Ramos (cell line): ENCODE measurements at regions not wholly inside any gene's neighbourhood (a gene's known extent, or its start where the extent isn't known, plus 50 kb on each side); places are given as distances from the start of the nearest gene placed in this dataset.

Experiments used
- in situ Hi-C: fragments of 300-500 bp; cut with MboI; formaldehyde crosslinking; loops from one replicate; pipeline ENCODE4 v1.14.3; 2022; ENCODE audit warnings: low sequenced_read_pairs; ENCODE audit not compliant: unreplicated experiment

DNA sequence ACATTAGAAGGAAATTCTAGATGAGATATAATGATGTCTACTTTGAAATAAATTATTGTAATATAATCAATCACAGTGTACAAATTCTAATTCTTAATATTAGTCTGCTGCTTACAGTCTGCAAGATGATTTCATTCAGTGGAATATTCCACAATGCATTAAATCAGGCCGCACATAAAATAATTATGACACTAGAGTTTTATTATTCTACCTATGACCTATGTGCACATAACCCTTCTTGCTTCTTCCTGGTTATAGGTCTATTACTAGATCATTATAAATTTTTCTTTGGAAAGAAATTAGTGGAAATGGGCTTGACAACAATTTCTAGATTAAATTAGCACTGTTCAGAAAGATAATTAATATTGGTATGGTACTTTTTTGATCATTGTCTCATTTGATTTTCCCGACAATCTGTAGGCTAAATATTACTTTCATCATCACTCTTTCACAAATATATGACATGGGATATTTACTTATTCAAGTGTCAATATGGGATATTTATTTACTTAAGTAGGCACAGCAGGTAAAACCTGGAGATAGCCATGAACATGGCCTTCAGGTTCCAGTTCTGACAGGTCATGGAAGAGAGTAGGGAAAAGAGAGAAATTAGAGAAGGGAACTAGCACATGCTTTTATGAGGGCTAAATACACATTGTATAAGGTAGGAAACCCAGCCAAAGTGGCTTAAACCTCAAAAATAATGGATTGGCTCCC is 476.4 kb downstream of the TOX3 start:
- in situ Hi-C loops: no loop called here

DNA sequence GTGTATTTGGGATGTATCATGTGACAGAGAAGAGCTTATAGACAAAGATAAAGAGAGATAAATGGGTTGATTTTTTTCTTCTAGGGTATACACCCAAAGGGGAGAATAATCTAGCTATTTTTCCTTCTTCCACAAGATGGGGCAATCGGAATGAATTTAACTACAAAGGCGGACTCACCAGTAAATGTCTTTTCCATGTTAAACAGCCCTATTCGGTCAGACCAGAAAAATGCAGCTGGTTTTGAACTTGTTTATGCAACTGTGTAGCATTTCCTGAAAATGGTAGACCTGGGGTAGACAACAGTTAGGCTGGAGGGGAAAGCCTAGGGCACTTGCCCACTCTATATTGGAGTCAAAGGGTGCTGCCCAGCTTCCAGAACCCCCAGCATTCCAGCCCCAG is 477.1 kb downstream of the TOX3 start:
- in situ Hi-C loops: no loop called here

DNA sequence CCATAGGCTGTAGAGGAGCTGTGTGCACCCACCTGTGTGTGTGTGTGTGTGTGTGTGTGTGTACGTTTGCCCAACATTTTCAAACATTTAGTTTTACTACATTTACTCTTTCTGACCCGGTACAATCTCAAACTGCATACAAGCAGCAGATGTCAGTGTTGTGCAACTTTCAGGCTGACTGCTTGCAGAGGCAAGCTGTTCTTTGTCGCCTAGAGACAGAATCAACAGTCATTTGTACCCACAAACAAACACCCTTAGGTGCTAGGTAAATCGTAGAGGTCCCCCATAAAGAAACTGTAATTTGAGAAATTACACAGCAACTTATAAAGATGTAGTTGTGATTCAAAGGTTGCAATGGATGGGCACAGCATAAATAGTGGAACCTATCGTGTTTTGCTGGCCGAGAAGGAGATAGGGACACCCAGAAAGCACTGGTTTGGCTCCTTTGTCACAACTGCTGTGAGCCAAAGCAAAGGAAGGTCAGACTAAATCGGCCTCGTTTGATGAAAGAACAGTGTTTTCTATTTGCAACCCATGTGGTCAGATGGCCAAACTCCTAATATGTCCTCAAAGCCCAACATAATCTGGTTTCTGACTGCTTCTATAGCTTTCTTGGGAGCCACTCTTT is 478.4 kb downstream of the TOX3 start:
- in situ Hi-C loops: no loop called here

DNA sequence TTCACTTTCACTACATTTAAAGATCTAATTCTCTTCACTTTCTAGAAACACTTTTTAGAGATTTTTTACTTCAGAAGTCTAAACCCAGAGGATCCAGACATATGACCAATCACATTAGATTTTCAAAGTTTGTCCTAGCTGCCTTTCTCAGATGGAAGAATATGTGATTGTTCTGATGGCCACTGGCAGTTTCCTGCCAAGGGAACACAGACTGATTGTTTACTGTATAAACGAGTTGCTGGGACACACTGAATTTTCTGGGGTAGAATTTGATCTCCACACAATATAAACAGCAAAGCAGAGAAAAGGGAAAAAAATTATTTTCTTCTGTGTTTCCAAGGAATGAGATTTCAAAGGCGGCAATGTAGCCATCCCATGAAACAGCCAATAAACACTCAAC is 480.0 kb downstream of the TOX3 start:
- in situ Hi-C loops: no loop called here

DNA sequence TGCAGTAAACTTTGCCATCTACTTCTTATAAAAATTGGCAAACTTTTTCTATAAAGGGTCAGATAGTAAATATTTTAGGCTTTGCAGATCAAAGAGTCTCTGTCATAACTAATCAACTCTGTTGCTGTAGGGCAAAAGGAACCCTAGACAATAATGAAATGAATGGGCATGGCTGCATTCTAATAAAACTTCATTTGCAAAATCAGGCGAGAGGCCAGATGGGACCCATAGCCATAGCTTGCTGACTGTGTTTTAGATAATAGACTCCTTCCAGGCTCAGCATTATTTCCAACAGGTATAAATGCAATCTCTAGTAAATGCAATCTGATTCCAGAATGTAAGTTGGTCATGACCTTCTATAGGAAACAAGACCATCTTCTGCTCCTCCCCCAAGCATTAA is 490.7 kb downstream of the TOX3 start:
- in situ Hi-C loops: no loop called here

DNA sequence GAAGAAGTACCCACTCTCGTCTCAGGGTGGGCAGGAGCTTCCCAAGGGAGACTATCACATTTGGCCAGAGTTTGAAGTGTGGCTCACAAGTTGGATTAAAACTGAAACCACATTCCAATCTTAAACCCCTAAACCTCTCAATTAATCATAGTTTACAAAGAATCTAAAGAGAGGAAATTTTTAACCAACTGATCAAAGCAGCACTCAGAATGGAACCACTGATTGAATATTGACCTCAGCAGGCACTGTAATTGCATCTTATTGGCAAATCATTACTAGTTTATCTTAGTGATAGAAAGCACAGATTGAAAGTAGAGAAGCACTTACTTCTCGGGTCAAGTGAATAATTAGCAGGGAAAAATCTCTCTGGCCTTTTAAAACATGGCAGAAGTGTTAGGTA is 491.6 kb downstream of the TOX3 start:
- in situ Hi-C loops: no loop called here

DNA sequence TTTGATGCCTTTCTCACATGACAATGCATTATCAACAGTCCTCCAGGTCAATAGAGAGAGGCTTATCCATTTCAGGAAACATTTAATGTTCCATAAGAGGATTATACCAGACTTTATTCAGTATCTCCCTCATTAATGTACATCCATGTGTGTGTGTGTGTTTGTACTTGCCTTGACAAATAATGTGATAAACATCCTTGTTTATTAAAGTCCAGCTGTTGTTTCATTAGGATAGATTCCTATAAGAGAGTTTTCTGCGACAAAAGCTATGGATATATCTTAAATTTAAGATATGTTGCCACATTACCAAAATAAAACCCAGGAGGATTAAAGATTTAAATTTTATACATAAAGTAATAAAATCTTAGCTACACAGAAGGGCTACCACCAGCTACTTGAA is 492.6 kb downstream of the TOX3 start:
- in situ Hi-C loops: no loop called here

DNA sequence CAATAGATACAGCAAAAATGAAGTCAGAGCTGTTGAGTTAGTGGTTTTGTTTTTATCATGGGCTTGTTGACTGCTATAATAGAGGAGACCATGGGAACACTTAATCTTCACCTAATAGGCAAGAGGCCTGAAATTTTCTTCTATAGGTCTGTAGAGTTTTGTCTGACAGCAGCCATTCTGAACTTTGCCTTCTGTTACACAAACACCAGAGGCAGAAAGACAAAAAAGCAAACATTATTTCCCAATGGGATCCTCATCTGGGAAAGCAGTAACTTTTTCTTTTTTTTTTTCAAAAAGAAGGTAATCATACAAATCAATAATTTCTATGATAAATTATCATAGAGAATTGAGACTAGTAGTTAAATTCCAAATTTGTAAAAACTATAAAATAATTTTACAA is 494.1 kb downstream of the TOX3 start:
- in situ Hi-C loops: no loop called here

DNA sequence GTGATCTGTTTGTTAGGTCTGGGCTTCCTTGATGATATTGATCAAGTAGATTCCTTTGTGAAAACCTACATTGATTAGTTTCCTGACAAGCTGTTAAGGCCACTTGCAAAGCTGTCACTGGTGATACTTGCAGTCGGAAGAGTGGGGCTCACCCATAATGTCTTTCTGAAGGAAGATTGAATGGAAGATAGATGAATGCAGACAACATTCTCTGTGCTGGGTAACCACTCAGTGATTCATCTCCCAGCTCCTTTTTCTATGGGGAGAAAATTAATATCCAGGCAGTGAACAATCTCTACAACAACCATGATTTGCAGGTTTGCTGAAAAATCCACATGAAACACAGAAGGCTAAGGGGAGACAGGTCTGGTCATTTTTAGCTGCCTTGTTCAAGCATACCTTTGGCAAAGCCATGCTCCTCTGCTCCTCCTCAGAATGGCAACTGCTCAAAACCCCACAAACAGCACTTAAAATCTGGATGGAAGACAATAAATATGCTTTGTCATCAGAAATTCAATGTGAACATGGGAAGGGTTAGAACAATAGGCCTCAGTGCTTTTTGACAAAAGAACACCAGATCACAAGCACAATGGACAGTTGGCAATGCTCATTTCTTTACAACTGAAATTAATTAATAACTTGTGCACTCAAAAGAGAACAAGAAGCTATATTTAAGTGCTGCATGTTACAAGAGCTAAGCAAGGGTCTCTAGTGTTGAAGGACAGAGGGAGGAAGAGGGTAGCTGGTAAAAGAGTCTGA is 495.4 kb downstream of the TOX3 start:
- in situ Hi-C loops: no loop called here

DNA sequence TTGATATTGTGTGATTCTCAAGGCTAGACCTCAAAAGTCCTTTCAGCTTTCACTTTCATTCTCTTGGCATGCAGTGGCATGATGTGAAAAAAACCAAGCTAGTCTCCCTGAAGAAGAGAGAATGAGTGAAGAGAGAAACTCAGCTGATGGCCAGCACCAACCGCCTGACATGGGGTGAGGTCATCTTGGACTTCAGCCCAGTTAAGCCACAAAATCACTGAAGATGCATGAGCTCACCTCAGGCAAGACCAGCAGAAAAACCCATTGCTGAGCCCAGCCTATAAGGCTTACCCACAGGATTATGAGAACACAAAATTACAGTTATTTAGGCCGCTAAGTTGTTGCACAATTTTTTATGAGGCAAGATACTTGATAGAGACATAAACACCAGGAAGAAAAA is 496.5 kb downstream of the TOX3 start:
- in situ Hi-C loops: no loop called here

DNA sequence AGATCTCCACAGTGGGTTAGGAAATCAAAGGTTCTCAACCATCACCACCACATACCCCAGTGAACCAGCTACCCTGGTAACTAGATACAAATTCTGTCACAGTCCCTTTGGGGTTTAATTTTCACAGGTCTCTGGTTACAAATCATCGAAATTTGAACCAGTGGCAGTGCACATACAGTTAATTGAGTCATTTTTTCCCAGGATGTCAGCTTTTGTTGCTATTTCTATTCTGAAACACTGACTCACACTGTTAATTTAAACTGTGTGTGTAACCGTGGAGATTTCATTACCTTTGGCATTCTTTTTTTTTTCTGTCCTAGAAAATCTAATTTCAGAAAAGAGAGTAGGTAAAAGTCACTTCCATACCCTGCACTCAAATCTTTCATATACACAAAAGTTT is 511.5 kb downstream of the TOX3 start:
- in situ Hi-C loops: no loop called here

DNA sequence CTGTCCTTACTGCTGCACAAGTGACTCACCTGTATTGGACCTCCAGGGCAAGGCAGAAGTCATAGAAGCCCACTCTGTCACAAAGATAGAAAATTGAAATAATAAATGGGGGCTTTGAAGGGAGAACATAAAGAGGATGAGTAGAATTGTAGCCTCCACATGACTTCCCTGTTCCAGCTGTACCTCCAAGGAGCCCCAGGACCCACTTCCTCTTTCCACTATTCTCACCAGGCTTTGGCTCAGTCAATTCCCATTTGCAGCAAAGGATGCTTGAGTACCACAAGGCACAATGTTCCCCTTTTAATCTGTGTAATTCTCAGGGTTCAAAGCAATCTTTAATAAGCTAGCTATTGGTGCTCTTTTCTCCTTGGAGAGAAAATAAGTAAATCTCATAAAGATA is 512.1 kb downstream of the TOX3 start:
- in situ Hi-C loops: no loop called here

DNA sequence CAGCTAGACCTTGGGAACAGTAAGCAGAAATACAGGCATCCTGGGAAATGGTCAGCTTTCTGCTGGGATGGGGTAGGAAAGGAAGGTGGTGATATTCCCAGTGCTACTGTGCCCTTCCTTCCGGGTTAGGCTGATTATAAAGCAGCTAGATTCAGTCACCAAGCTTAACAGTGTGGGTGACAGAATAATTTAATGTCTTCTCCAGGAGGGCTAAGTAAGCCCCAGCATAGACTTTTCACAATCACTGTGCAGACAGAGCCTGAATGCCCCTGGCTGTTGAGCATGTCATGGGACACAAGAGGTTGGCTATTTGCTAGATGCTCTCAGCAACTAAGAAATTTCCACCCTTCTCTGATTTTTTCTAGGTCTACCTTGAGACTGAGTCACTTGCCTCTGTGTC is 513.0 kb downstream of the TOX3 start:
- in situ Hi-C loops: no loop called here

DNA sequence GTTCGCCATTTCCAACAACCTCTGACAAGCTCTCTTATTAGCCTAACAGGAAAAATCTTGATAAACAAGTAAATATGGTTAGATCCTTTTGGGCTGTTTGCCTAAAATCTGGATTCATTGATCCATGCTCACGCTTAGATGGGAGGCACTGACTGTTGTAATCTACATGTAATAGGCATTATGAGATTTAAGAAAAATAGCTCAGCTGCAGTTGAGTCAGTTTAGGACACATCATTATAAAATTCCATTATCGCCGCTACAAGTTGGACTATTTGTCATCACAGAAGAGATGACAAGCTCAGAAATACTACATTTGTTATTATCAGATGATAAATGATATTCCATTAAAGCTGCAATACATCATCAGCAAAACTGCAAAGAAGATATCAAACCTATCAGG is 524.0 kb downstream of the TOX3 start:
- in situ Hi-C loops: no loop called here

DNA sequence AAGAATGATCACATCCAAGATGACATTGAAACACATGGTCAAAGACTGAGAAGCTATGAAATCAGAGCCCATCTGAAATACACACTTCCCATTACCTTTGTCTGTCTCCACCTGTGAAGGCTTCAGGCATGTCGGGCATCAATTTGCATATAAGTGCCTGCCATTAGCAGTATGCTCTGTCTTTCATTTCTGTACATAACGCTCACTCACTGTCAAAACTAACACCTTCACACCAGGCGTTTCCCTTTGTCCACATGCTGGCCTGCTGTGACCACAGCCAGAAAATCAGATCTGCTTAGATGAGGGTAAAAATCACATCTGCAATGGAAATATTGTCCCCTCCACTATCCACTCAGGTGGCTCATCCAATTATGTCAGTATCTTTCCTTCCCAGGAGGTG is 524.8 kb downstream of the TOX3 start:
- in situ Hi-C loops: no loop called here

DNA sequence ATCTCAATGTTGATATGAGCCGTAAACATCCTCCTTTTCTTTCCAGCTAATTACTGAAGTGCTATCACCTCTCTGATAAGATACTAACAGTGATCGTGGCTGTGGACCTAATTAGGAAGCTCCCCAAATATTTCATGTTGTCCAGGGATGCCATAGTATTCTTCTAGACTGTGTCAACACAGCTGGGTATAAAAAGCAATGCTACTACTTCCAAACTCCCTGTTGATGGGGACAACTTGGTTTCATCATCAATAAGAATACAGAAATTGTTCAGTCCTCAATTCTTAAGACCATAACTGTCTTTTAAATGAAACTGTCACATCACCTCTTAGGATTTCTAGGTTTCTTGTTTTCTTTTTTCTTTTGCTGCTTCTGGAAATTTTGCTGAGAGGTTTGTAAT is 530.6 kb downstream of the TOX3 start:
- in situ Hi-C loops: no loop called here

DNA sequence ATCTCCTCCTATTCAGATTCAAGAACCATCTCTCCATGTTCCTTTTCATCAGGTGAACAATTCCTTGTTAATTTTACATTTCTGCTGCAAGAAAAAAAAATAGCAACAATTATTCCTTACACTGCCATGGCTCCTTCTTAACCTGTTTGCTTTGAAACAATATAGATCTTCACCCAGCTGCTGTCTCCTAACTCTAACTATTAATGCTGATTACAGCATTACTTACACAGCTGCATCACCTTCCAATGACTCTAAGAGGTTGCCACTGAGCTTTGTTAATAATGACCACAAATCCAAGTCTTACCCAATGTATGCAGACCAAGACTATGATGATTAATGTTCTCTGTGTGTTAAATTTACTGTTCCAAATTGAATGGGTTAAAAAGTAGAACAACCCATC is 541.4 kb downstream of the TOX3 start:
- in situ Hi-C loops: no loop called here

DNA sequence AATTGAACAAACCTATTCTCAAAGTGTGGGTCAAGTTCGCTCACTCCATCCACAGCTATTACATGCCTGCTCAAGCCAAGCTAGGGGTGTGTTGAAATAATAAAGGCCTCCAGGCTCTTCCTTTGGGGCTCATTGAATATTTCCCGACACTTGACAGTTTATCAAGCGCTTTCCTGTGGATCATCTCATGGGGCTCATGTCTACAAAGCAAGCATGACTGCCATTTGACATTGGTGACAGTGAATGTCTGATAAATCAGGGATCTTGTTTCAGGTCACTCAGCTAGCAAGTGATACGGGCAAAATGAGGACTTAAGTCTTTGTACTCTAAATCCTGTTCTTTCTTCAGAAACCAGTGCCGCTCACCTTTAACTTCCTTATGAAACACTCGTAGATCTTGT is 542.6 kb downstream of the TOX3 start:
- in situ Hi-C loops: no loop called here

DNA sequence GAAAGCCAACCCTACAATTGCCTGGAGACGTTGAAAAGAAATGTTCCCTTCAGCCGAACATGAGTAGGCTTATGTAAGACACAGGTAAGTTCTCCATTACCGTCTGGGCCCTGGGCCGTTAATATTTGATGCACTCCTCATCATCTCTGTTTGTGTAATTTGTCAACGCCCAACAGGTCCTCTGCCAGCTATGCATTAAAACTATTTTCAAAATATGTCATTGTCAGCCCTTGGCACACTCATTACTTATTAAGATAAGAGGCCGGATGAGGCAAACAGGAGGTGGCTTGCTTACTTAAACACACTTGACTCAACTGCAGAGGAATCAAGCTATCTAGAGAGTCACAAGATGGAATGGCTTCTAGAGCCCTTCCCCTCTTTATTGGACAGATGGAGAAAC is 544.9 kb downstream of the TOX3 start:
- in situ Hi-C loops: no loop called here

DNA sequence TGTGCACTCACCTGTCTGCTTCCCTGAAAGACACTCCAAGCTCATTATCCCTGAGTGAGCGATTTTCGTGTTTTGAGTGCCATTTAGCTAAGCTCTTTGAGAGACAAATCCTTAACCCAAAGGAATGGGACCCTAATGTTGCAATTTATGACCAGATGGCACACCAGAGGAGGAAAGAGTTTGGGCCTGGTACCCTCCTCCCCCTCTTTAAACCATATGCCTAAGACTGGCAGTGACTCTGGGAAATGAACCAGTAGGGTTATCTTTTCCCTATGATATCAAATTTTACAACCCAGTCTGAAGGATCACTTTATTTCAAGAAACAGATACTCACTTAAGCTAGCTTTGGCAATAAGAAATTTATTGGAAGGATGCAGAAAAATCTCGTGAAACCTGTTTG is 550.4 kb downstream of the TOX3 start:
- in situ Hi-C loops: no loop called here

DNA sequence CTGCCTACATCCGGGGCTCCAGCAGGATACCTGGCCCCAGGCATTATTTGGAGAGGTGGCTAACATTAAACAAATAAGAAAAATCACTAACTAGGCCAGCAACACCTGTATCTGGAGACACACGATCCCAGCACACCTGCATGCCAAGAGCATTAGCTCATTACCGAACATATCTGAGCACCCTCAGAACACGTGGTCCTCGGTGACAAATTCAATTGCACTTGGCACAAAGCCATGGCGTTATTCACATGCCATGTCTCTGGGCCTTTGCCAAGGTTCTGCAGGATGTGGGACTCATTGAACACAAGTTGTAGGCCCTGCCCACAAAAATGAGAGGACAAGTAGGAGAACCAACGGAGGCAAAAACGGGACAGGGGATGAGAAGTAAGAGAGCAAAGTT is 552.3 kb downstream of the TOX3 start:
- in situ Hi-C loops: no loop called here
